HG03139 (cell line): ENCODE measurements at regions not wholly inside any gene's neighbourhood (a gene's known extent, or its start where the extent isn't known, plus 50 kb on each side); places are given as distances from the start of the nearest gene placed in this dataset.

Source experiments
- ATAC-seq: cut with Tn5 transposase; IDR thresholded peaks from one replicate; pipeline ENCODE4 v1.9.1; 2021; ENCODE audit not compliant: unreplicated experiment

GRCh38 chr17:73879987-73880386 lies 235.7 kb upstream of the SDK2 start:
- no peak for ATAC-seq

GRCh38 chr17:73882590-73882989 lies 238.3 kb upstream of the SDK2 start:
- no peak for ATAC-seq

GRCh38 chr17:73883175-73883574 lies 238.9 kb upstream of the SDK2 start:
- no peak for ATAC-seq

- ATAC-seq: no peak
Observed at GRCh38 chr17:73887739-73888138, 243.5 kb upstream of the SDK2 start.

GRCh38 chr17:73888862-73889261 lies 244.6 kb upstream of the SDK2 start:
- ATAC-seq: no peak

GRCh38 chr17:73889439-73889838 lies 245.2 kb upstream of the SDK2 start:
- no peak for ATAC-seq

GRCh38 chr17:73890831-73891405 lies 246.7 kb upstream of the SDK2 start:
- ATAC-seq: no peak

GRCh38 chr17:73895157-73895556 lies 250.9 kb upstream of the SDK2 start:
- no peak for ATAC-seq

- no peak for ATAC-seq
Observed at GRCh38 chr17:73896966-73897365, 252.7 kb upstream of the SDK2 start.

GRCh38 chr17:73899839-73900238 lies 255.6 kb upstream of the SDK2 start:
- ATAC-seq: no peak

- no peak for ATAC-seq
Observed at GRCh38 chr17:73900516-73900915, 256.3 kb upstream of the SDK2 start.

- ATAC-seq: no peak
Observed at GRCh38 chr17:73901249-73901648, 257.0 kb upstream of the SDK2 start.

GRCh38 chr17:73901661-73902415 lies 257.6 kb upstream of the SDK2 start:
- no peak for ATAC-seq

GRCh38 chr17:73902416-73903181 lies 258.4 kb upstream of the SDK2 start:
- no peak for ATAC-seq

GRCh38 chr17:73906896-73907870 lies 262.9 kb upstream of the SDK2 start:
- no peak for ATAC-seq

- ATAC-seq: no peak
Observed at GRCh38 chr17:73909186-73909585, 264.9 kb upstream of the SDK2 start.

GRCh38 chr17:73910206-73910605 lies 266.0 kb upstream of the SDK2 start:
- ATAC-seq: no peak

- no peak for ATAC-seq
Observed at GRCh38 chr17:73910821-73911515, 266.7 kb upstream of the SDK2 start.

- ATAC-seq: no peak
Observed at GRCh38 chr17:73911726-73912372, 267.6 kb upstream of the SDK2 start.

- no peak for ATAC-seq
Observed at GRCh38 chr17:73912373-73912746, 268.1 kb upstream of the SDK2 start.
